ENCODE measurements at regions not wholly inside any gene's neighbourhood (a gene's known extent, or its start where the extent isn't known, plus 50 kb on each side); places are given as distances from the start of the nearest gene placed in this dataset.

DNA sequence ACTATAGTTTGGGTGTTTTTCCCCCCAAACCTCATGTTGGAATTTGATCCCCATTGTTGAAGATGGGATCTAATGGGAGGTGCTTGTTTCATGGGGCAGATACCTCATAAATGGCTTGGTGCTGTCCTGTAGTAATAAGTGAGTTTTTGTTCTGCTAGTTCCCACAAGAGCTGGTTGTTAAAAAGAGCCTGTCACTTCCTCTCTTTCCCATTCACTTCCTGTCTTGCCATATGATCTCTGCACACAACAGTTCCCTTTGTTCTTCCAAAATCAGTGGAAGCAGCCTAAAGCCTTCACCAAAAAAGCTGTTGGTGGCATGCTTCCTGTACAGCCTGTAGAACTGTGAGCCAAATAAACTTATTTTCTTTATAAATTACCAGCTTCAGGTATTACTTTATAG lies 768.2 kb upstream of the VRK2 start:
- H3K4me3 ChIP-seq: no peak overlapping the region
- no peaks in the 10 kb centered on the region for H3K36me3 ChIP-seq
- no peaks in the 10 kb centered on the region for H3K27me3 ChIP-seq
- ATAC-seq: no peak
- H3K9me3 ChIP-seq: peaks cover 0 to 31% (median 0%) of the 10 kb centered on the region in 3 donors
- no peaks in the 10 kb centered on the region for H3K4me1 ChIP-seq
- H3K27ac ChIP-seq: no peak overlapping the region
- TF ChIP-seq EP300 (IDR thresholded peaks at IDR 0.05) (no peak), POLR2AphosphoS5 (IDR thresholded peaks at IDR 0.05) (no peak), POLR2A (IDR thresholded peaks at IDR 0.05) (no peak)
- TF ChIP-seq, protein P1, sequence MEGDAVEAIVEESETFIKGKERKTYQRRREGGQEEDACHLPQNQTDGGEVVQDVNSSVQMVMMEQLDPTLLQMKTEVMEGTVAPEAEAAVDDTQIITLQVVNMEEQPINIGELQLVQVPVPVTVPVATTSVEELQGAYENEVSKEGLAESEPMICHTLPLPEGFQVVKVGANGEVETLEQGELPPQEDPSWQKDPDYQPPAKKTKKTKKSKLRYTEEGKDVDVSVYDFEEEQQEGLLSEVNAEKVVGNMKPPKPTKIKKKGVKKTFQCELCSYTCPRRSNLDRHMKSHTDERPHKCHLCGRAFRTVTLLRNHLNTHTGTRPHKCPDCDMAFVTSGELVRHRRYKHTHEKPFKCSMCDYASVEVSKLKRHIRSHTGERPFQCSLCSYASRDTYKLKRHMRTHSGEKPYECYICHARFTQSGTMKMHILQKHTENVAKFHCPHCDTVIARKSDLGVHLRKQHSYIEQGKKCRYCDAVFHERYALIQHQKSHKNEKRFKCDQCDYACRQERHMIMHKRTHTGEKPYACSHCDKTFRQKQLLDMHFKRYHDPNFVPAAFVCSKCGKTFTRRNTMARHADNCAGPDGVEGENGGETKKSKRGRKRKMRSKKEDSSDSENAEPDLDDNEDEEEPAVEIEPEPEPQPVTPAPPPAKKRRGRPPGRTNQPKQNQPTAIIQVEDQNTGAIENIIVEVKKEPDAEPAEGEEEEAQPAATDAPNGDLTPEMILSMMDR (IDR thresholded peaks at IDR 0.05): no peak

DNA sequence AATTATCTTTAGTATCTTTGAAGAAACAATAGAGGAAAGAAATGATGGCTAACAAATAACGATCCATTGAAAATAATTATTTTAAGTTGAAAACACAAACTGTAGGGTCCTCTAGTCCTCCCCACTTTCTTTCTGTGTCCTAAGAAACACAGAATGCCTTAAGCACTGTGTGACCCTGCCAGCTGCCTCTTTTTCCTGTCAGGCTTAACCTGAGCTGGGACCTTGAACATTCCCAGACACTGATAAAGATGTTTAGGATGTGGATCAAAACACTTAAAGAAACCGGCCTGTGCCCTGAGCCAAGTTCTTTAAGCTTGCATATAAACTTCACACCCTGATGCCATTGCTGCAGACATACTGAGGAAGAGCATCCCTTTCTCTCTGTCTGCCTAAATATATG lies 755.4 kb upstream of the VRK2 start:
- Histone ChIP-seq H3K9me3 (peaks cover 0 to 6% (median 0%) of the 10 kb centered on the region in 3 donors), H3K27ac (no peak overlapping the region), H3K27me3 (no peaks in the 10 kb centered on the region), H3K4me1 (no peaks in the 10 kb centered on the region), H3K4me3 (no peak overlapping the region), H3K36me3 (no peaks in the 10 kb centered on the region)
- TF ChIP-seq POLR2AphosphoS5 (IDR thresholded peaks at IDR 0.05) (no peak), EP300 (IDR thresholded peaks at IDR 0.05) (no peak), POLR2A (IDR thresholded peaks at IDR 0.05) (no peak)
- TF ChIP-seq, protein P1 (IDR thresholded peaks at IDR 0.05): no peak
- 15 to 27% methylated on average over 2 of the region's 2 CpGs for WGBS, 2 donors (ENCODE audit: low coverage in 1 of 2)
- no peak for ATAC-seq

DNA sequence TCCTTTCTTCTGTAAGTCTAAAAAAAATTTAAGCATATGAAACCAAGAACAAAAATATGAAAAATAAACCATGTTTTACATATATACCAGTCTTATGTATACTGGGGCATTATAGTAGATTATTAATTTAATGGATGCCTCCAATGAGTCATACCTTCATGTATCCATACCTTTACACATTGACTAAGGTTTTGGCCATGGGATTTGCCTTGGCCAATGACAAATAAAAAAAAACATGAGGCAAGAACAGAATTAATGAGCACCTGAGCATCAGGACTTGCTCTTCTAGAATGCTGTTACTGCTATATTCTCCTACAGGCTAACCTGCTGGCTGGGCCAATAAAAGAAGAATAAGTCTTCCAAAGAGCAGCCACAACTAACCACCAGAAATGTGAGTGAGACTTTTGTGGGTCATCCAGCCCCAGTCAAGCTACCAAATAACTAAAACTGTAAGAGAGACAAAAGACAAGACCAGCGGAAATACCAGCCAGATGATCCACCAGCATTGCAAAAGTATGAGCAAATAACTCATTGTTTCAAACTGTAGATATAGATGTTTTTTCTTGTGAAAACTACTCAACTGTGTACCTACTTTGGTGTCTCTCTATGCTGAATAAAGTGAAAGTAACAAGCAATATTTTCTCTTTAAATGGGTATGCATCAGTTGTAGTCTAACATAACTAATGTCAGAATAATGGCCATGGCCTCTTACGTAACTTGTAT lies 749.6 kb upstream of the VRK2 start:
- Histone ChIP-seq H3K9me3 (peaks cover 0 to 6% (median 0%) of the 10 kb centered on the region in 3 donors), H3K4me1 (no peaks in the 10 kb centered on the region), H3K27ac (no peak overlapping the region), H3K36me3 (no peaks in the 10 kb centered on the region), H3K4me3 (no peak overlapping the region), H3K27me3 (no peaks in the 10 kb centered on the region)
- ATAC-seq: no peak
- no peak for TF ChIP-seq POLR2AphosphoS5 (IDR thresholded peaks at IDR 0.05)
- TF ChIP-seq EP300 (IDR thresholded peaks at IDR 0.05): no peak
- TF ChIP-seq, protein P1 (IDR thresholded peaks at IDR 0.05): no peak
- no peak for TF ChIP-seq POLR2A (IDR thresholded peaks at IDR 0.05)
- 81 to 85% methylated on average over 2 of the region's 2 CpGs for WGBS, 2 donors (ENCODE audit: low coverage in 1 of 2)

- Histone ChIP-seq H3K27ac (no peak overlapping the region), H3K4me3 (no peak overlapping the region), H3K36me3 (no peaks in the 10 kb centered on the region), H3K4me1 (no peaks in the 10 kb centered on the region), H3K9me3 (no peaks in the 10 kb centered on the region), H3K27me3 (no peaks in the 10 kb centered on the region)
- no peak for TF ChIP-seq EP300 (IDR thresholded peaks at IDR 0.05)
- no peak for TF ChIP-seq POLR2A (IDR thresholded peaks at IDR 0.05)
- TF ChIP-seq, protein P1 (IDR thresholded peaks at IDR 0.05): no peak
- TF ChIP-seq POLR2AphosphoS5 (IDR thresholded peaks at IDR 0.05): no peak
- ATAC-seq: no peak
- 79 to 87% methylated on average over 2 of the region's 2 CpGs for WGBS, 2 donors (ENCODE audit: low coverage in 1 of 2)
Observed at GRCh38 chr2:57313678-57314077, 732.9 kb upstream of the VRK2 start.

DNA sequence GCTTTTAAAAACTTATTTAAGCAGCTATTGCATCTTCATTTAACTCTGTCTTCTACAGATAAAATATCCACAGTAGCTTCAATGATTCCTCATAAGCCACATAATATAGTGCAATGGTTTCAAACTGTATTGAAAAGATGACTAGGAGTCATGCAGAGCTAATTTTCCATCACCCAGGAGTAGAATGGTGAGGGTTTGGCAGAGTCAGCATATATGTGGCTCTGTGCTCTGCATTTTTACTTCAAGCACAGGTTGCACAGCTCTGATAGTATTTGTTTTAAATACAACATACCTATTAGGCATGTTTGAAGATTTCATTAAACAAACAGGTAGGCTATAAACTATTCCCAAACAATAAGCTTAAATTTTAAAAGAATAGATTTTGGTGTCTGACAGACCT lies 731.9 kb upstream of the VRK2 start:
- TF ChIP-seq, protein P1 (IDR thresholded peaks at IDR 0.05): no peak
- TF ChIP-seq EP300 (IDR thresholded peaks at IDR 0.05) (no peak), POLR2AphosphoS5 (IDR thresholded peaks at IDR 0.05) (no peak), POLR2A (IDR thresholded peaks at IDR 0.05) (no peak)
- H3K27ac ChIP-seq: no peak overlapping the region
- H3K27me3 ChIP-seq: no peaks in the 10 kb centered on the region
- H3K4me1 ChIP-seq: no peaks in the 10 kb centered on the region
- no peak overlapping the region for H3K4me3 ChIP-seq
- H3K36me3 ChIP-seq: no peaks in the 10 kb centered on the region
- no peaks in the 10 kb centered on the region for H3K9me3 ChIP-seq
- no peak for ATAC-seq
